HG02885 (cell line): ENCODE measurements at regions not wholly inside any gene's neighbourhood (a gene's known extent, or its start where the extent isn't known, plus 50 kb on each side); places are given as distances from the start of the nearest gene placed in this dataset.
"Not testable (repeated sequence)": the region's sequence is repeated elsewhere in the genome, so short reads cannot be mapped to it uniquely, and the experiment has no call there.

ENCODE experiments used
- ATAC-seq: cut with Tn5 transposase; IDR thresholded peaks from one replicate; pipeline ENCODE4 v1.9.1; 2021; ENCODE audit warnings: mild to moderate bottlenecking; ENCODE audit not compliant: unreplicated experiment, poor library complexity

DNA sequence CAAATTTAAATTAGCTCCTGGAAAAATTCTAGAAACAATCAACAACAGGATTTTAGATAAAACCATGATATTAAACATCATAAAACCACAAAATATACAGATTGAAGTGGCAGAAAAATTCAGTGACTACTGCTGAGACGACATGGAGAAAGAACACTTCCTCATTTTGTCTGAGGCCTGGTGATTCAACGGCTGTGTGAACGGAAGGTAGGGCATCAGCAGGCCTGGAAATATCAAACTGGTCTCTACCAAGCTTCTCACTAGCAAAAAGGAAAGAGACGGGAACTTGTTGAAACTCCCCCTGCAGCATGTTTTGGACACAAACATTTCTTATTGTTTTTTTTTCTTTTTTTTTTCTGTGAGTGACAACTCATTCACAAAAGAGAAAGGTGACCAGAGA, 58.0 kb upstream of the AHI1 start:
- peak; percentile 81 for ATAC-seq

DNA sequence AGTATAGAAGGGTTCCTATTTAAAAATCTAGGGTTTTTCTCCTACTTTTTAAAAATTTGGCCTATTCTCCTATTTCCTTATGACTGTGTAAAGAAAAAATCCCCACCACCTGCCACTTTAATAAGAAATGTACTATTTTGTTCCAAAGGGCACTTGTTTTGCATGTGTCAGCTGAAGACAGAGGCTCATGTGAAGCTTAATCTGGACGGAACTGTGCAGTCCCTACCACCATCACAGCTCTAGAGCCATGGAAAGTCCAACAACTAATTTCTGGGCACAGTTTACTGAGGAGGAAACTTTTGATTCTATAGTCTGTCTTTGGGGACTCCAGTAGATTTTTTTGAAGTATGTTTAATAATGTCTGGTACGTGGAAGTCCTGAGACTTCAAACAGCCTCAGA, 60.0 kb upstream of the AHI1 start:
- no peak for ATAC-seq

DNA sequence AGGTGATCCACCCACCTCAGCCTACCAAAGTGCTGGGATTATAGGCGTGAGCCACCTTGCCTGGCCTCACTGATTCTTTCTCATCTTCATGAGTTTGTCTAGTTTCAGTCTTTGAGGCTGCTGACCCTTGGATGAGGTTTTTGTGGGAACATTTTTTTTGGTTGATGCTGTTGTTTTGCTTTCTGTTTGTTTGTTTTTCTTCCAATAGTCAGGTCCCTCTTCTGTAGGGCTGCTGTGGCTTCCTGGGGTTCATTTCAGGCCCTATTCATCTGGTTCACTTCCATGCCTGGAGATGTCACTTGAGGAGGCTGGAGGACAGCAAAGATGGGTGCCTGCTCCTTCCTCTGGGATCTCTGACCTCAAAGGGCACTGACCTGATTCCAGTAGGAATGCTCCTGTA, 68.1 kb upstream of the AHI1 start:
- not testable (repeated sequence) for ATAC-seq

DNA sequence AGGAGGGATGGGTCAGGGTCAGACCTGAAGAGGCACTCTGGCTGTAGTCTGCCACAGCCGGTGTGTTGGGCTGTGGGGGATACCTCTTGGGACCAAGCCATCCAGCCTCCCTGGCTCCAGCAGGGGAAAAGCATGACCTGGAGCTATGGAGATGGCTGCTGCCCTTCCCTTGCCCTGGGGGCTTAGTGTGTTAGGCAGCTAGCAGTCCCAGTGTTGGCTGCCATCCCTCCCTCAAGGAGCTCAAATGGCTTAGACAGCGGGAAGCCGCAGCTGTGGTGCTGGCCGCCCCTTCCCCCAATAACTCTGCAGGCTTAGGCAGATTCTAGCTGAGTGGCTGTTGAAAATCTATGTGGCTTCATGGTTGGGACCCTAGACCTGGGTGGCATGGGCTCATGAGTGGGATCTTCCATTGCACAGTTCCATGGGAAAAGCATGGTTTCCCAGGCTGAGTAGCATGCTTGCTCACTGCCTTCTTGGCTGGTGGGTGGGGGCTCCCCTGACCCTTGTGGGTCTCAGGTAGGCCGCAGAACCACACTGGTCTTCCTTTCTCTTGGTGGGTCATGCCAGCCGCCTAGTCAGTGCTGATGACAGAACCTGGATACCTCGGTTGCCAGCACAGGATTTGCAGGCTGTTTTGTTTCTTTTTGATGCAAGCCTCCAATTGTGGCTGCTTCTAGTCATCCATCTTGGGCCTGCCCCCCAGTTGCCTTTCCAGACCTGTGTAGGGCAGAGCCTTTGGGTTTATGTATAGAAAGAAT, 69.0 kb upstream of the AHI1 start:
- no peak for ATAC-seq

DNA sequence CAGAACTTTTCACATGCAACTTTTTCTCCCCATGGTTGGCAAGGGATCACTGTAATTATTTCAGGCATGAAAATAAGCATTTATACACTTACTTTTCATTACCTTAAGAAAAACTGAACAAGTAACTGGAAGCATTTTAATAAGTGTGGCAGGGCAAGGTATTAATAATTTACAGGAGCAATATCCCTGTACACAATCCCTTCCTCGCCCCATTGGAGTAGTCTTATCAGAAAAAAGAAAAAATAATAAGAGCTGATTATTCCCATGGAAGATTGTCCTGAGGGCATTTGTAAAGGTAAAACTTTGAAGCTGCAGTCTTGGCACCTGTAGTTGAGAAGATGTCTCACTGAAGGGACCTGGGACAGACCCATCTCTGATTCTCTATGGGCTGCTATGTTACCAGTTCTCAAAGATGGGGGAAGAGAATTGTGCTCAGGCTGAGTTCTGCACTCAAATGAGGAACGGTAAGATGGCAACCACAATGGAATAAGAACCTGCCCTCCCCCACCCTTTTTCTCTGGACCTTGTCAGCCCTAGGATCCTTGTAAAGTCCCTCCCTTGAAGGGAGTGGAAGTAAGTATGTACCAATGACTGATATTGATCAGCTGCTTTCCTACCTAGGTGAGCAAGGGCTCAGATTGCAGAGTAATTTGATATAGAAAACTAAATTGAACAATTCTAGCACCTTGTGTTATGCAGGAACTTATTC, 70.0 kb upstream of the AHI1 start:
- no peak for ATAC-seq

DNA sequence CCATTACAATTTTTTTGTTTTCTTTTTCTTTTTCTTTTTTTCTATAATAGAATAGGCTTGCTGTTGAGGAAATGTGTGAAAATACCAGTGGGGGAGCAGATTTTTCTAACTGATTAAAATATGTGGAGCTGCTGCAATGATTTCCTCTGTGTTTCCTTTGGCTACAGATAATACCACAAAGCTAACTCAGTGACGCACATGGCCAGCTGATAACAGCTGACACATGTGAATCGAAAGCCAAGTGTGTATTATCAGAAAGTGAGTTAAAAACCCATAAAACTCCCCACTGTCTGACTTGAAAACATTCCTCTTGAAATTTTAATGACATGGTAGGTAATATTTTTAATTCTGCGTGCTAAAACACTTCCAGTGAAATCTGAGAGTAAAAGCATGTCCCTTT, 70.8 kb upstream of the AHI1 start:
- no peak for ATAC-seq

DNA sequence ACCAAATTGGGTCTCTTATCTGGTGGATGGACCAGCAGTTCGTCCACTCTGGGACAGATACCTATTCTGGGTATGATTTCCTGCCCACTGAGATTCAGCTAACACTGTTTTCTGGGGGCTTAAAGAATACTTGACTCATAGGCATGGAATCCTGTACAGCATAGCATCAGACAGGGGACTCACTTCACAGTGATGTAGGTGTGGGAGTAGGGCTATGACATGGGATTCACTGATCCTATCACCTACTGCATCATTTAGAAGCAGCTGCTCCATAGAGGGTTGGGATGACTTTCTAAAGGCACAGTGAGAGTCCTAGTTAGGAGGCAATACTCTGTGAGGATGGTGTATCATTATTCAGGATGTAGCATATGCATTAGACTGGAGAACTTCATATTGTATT, 74.5 kb upstream of the AHI1 start:
- ATAC-seq: no peak

DNA sequence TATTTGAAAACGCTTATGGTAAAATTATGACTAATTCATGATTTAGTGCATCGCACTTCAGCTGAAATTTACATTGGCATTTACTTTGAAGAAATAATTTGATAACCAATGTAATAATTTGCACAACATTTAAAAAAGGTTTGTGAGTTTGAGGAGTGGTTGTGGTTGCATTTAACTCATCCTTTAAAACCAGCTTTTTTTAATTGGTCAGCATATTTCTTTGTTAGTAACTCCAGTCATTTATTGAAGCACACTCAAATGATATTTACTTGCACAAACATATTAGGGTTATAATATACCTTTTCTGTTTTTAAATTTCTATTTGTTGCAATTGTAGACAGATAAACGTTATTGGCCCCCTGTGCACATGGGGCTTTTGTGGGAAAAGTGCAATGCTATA, 78.1 kb upstream of the AHI1 start:
- no peak for ATAC-seq

DNA sequence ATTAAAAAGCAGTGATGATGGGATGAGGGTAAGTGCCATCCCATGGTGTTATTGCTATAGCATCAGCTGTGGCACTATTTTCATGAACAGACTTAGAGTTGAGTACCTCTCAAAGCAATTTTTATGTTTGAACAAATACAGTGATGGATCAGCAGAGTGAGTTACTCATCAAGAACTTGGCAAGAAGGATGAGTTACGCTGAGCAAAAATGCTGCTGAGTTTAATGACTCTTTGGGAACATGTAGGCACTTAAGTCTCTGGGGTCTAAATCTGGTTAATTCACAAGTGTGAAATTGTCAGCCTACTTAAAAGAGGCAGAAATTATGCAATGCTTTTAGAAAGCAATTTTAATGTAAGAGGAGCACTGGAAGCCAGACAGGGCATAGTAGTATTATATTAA, 78.5 kb upstream of the AHI1 start:
- no peak for ATAC-seq

DNA sequence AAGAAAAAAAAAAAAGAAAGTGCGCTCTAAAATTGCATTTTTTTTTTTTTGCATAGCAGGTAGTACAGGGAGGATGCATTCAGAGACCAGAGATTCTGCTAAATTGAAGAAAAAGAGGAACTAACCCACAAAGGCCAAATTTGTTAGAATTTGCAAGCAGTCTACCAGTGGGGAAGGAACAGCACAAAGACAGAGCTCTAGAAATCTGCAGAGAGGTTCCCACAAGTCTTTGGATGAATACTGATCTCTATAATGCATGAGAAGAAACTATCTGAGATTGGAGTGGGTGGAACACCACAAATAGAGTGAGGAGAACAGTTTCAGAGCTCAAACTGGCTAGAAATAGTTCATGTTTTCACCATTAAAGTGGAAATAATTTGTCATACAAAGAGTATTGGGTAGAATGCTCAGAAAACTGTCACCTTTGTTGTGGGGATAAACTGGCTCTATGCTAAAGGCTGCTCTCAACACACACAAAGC, 79.6 kb upstream of the AHI1 start:
- ATAC-seq: peak; percentile 97

DNA sequence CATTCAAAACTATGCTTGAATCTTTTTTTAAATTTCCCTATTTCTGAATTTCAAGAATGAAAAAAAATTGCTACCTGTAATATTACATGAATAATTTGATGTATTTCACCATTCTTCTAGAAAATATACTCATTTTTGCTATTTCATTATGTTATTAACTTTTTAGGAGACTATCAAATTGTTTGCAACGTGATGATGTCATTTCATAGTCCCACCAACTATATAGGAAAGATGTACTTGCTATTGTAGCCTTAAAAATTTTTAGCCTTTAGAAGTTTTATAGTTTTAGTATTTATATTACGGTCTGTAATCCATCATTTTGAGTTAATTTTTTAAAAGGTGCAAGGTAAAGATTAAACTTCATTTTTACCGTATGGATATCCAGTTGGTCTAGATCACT, 81.4 kb upstream of the AHI1 start:
- no peak for ATAC-seq

DNA sequence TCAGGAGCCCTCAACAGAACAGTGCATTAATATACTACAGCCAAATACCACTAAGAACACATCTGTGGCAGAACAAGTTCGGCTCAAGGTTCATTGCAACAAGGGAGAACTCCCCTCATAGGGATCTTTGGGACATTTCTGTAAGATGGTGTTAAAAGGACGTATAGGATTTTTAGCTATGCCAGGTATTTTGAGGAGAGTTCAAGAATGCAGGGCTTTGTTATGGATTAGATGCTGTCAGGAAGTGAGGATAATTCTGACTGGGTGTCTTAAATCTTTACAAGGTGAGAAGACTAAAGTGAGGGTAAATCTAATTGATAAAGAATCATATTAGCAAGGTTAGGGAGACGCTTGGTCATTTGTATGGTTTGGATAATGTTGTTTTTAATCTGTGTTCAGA, 83.7 kb upstream of the AHI1 start:
- ATAC-seq: no peak

DNA sequence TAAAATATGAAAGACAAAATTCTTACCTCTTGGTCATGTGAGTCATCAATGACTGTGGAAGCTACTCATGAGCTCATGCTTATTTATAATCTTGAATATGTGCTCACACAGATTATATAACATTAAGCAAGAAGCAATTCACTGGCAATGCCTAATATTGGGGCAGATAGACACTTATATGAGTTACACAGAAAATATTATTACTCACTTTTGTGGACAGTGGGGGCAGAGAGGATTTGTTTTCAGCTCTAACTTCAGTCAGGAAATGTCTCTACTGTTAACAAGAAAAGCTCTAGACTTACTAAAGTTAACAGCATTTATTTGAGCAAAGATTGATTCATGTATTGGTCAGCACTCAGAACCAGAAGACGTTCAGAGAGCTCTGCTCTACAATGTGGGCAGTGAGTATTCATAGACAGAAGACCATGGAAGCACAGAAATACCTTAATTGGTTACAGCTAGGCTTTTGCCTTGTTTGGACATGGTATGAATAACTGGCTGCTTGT, 85.8 kb upstream of the AHI1 start:
- no peak for ATAC-seq

DNA sequence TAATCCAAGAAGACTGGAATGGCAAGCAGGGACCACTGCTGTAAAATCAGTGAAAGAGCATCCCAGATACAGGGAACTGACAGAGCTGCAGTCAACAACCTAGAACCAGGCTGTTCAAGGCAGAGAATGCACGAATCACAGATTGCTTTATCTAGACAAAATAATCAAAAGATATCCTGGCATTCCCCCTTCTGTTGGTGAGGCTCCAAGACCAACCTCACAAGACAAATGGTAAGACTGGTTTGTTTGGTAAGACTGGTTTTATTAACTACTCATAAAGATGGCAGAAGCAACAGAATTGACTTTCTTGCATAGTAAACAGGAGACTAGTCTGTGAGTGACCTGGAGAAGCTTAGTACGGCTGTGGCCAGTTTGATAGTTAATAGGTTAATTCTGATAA, 88.8 kb upstream of the AHI1 start:
- peak; percentile 20 for ATAC-seq

DNA sequence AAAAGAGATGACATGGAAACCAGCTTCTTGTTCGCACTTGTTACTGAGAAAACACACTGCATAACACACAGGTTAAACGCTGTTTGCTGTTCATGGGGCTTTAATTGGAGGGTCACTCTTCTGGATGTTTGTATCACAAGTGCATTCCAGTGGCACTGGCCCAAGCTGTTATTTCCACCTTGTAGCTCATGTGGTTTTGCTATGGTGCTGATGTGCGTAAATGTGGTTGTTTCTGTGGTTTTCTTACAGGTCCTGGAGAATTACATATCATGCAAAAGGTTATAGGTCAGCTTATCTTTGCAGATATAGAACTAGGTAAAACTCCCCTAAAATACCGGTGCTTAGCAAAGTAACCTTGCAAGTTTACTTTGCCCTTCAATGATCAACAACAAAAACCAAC, 89.3 kb upstream of the AHI1 start:
- ATAC-seq: peak; percentile 70

DNA sequence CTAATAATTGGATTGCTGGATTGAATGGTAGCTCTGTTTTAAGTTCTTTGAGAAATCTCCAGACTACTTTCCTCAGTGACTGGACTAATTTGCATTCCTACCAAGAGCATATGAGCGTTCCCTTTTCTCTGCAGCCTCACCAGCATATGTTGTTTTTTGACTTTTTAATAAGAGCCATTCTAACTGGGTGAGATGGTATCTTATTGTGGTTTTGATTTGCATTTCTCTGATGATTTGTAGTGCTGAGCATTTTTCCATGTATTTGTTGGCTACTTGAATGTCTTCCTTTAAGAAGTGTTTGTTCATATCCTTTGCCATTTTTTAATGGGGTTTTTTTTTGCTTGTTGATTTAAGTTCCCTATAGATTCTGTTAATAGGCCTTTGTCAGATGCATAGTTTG, 94.7 kb upstream of the AHI1 start:
- no peak for ATAC-seq

DNA sequence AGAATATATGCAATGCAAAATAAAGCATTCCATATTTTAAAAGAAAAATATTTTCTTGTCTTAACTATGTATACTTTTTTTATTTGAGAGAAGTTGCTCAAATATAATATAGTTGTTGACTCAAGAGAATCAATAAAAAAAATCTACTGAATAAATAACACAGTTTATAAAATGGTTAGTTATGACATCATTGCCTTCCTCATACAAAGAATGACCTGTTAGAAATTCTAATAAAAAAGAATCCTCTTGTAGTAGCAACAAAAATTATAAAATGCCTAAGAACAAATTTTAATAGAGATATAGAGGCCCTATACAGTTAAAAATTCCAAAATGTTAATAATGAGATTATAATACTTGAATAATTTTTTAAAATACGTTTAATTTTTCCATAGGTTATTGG, 96.5 kb upstream of the AHI1 start:
- ATAC-seq: no peak

DNA sequence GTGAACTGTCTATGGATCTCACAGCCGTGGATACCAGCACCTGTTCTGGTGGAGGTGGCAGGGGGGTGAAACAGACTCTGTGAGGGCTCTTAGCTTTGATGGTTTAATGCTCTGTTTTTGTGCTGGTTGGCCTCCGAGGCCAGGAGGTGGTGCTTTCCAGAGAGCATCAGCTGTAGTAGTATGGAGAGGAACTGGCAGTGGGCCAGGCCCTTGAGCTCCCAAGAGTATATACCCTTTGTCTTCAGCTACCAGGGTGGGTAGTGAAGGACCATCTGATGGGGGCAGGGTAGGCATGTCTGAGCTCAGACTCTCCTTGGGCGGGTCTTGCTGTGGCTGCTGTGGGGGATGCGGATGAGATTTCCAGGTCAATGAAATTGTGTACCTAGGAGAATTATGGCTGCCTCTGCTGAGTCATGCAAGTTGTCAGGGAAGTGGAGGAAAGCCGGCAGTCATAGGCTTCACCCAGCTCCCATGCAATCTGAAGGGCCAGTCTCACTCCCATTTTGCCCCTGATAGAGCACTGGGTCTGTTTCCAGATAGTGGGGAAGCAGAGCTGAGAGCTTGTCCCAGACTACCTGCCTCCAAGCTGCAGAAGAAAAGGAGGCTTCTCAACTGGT, 102.7 kb upstream of the AHI1 start:
- no peak for ATAC-seq

DNA sequence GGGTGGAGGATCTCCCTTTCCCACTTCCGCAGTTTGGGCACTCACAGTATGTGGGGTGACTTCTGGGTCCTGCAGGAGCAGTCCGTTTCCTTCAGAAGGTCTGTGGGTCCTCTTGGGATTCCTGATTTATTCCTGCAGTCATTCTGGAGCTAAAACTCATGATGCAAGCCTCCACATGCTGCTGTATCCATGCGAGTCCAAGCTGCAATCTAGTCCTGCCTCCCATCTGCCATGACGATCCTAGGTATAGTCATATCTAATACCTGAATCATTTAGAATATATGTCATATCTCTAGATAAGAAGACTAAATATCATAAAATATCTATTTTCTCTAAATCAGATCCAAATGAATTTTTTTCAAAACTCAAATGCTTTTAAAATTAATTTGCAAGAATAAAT, 103.4 kb upstream of the AHI1 start:
- ATAC-seq: no peak

DNA sequence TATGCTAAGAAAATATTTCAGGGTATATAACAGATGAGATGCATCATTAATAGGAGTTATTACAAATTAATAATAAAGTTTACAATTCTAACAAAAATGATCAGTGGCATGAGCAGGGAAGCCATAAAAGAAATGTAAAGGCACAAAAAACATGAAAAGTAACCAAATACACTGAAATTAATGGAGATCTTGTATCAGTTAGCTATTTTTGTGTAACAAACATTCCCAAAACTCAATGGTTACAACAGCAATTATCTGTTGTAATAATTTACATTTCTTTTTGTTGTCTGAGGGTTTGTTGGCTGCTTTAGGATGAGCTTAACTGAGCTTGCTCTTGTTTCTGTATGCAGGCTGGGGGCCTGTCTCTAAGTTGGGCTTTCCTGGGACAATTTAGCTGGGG, 104.3 kb upstream of the AHI1 start:
- ATAC-seq: no peak

DNA sequence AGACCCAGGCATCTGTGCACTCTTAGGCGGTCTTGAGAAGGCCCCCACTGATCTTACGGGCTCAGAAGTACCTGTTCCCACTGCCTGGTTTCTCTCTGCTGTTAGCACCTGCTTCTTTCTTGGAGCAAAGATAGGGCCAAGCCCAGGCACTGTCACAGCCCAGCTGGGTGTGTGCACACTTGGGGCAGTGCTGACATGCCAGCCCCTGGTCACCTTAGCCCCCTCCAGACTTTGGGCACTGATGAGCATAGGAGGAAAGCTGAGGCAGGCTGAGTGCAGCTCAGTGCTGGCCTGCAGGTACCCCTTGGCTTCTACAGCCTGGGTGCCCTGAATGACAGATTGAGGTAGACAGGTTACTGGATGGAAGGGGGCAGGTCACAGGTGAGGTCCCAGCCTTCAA, 105.7 kb upstream of the AHI1 start:
- no peak for ATAC-seq
